NOMO-1 treated with DMSO at 0.1 percent for 48 hours (cell line): ENCODE measurements at regions not wholly inside any gene's neighbourhood (a gene's known extent, or its start where the extent isn't known, plus 50 kb on each side); places are given as distances from the start of the nearest gene placed in this dataset.

Source experiments
- DNase-seq: peaks from one replicate; lab custom pipeline; 2025; ENCODE audit not compliant: unreplicated experiment; lab: John Stamatoyannopoulos, UW

GRCh38 chr3:30069056-30069455, 537.3 kb upstream of the TGFBR2 start:
- no peak for DNase-seq

- no peak for DNase-seq
These were observed 533.4 kb upstream of the TGFBR2 start for GRCh38 chr3:30073040-30073439.

DNA sequence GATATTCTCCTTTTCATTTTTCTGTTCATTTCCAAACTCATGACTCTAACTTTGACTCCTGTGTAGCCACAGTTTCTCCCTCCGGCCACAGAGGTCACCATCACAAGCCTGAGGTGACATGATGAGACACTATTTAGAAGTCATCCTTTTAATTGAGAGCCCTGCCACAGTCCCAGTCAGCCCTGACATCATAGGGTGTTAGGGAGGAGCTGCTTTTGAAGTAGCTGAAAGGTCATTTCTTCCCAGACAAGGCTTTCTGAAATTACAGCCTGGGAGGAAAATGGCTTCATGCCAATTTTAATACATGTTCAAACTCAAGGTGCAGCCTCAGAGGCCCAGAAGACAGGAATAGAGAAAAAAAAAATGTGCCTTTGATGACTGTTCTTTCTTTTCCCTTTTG, 532.8 kb upstream of the TGFBR2 start:
- no peak for DNase-seq

- DNase-seq: no peak
These were observed 530.9 kb upstream of the TGFBR2 start for GRCh38 chr3:30075514-30075913.

DNA sequence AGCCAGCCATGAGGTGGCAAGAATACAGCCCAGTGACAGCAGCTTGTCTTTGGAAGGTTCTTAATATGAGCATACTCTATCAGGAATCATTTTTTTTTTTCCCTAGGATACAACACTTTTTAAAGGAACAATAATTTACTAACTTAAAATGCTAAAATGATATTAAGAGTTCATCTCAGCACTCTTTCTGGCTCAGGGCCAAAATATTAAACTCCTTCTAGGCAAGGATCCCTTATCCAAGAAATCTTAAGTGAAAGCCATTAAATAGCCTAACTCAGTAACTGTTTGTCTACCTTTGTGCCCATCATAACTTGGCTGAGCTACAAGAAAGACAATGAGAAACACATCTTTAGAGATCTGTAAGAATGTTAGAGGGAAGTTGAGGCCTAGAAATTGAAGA, 529.5 kb upstream of the TGFBR2 start:
- no peak for DNase-seq

DNA sequence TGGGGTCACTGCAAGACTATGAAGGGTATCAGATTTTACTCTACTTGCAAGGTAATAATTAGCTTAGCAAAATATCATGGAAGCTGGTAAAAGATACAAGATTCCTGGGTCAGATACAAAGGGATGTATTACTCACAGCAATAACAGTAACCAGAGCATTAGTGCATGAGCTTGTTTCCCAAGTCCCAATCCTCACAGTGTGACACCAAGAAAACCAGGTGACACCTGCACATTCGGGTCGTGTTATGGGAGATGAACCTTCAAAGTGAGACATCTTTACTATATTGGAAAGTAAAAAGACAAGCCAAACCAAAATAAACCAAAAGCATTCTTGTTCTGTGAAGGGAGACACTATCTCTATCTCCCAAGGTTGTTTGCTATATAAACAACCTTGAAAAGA, 528.7 kb upstream of the TGFBR2 start:
- no peak for DNase-seq

- DNase-seq: no peak
These were observed 527.7 kb upstream of the TGFBR2 start for GRCh38 chr3:30078736-30079135.

DNA sequence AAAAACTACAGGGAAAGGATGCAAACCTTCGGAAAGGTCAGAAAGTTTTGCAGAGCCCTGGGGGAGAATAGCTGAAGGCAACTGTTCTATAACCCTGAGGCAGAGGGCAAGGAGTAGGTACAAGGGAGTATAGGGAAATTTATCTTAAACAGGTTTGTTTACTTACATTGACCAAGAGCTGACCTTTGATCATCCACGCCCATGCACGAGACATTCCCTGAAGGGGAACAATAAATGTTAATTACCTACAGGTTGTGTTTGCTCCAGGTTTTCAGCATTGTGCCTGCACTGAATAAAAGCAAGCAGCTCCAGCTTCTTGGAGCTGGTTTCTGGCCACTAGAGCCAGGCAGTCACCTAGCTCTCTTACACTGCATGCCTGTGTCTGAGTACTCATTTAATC, 524.5 kb upstream of the TGFBR2 start:
- DNase-seq: no peak

DNA sequence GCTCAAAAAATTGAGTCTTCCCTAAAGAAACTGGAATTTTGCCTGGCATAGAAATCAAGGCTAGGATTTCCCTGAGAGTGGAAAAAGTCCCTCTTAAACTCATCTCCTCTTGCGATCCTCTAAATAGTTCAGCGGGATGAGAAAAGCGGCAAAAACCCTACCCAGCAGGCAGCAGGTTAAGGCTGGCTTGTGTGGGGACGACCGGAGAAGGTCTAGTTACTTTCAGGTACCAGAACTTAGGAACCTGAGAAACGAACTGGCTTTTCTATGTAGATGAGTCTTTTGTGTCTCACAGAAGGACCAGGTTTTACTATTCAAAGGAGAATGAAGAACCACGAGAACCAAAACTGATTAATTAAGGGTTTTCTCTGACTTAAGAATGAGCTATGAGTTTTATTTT, 523.7 kb upstream of the TGFBR2 start:
- DNase-seq: no peak

DNA sequence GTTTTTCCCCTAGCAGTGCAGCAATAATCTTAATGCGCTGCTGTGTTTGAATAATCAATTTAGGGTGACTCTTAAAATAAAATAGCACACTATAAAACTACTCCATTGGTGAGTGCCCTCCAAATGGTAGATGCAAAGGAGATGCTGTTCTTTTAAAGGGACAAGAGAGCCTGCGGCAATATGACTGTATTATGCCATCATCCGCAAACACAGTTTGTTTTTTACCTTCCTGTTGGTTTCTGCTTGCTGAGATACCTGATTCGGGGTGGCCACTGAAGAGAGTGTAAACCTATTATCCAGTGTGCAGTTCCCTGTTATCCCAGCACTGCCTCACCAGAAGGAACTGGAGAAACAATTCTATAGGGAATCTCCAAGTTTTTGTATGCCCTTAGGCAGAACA, 523.1 kb upstream of the TGFBR2 start:
- DNase-seq: no peak

GRCh38 chr3:30084316-30084715, 522.1 kb upstream of the TGFBR2 start:
- DNase-seq: no peak

GRCh38 chr3:30084971-30085403, 521.4 kb upstream of the TGFBR2 start:
- no peak for DNase-seq

DNA sequence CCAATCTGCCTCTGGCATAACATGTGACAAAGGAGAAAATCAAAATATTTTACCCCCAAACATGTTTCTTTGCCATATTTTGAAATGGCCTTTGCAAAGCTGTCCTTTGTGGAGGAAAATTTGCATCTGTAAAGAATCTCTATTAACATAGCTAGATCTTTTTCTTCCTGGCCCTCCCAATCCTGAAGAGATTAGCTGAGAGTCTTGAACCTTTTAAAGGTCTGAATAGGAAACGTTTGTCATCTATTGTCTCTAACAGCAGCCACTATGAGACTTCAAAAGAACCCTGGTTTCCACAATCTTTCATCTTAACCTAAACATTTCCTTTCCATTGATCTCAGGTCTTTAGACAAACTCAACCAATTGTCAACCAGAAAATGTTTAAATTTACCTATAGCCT, 520.9 kb upstream of the TGFBR2 start:
- no peak for DNase-seq

GRCh38 chr3:30091686-30092085, 514.7 kb upstream of the TGFBR2 start:
- DNase-seq: no peak

DNA sequence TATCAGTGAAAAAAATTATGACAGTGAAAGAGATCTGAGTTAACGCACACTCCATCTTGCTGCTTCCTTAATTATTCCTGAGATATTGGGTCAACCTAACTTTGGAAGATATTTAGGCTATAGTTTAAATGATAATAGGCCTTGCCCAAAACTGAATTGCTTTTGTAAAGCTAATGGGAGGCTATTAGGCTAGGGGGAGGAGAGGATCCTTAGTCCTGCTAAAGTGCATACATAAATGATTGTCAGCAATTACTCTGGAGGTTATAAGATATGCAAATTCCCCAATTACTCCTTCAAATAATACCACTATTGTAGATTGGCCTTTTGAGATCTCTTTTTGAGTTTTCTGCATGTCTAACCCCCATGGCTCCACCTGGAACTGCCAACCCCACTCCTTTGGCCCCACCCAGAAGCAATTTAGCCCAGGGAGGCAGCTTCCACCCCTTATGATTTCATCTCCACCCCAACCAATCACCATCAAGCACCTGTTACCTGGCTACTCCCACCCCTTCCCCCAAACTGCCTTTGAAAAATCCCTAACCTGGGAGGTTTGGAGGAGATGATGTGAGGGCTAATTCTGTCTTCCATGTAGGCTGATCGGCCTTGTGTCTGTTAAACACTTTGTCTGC, 509.3 kb upstream of the TGFBR2 start:
- DNase-seq: no peak

DNA sequence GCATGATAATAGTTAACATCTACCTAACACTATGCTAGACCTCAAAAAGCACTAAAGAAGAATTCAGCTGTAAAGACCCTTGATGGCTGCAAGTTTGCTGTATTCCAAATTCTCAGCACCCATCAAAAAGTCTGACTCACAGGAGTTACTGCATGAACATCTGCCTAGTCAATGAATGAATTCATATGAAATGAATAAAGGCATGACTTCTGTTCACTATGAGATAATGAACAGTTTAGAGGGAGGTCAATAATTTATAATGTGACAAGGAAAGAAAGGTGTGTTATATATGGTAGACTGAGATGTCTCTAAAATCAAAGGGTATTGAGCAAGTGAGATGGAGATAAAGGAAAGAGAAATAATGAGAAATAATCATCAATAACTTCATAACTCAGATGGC, 508.2 kb upstream of the TGFBR2 start:
- no peak for DNase-seq

DNA sequence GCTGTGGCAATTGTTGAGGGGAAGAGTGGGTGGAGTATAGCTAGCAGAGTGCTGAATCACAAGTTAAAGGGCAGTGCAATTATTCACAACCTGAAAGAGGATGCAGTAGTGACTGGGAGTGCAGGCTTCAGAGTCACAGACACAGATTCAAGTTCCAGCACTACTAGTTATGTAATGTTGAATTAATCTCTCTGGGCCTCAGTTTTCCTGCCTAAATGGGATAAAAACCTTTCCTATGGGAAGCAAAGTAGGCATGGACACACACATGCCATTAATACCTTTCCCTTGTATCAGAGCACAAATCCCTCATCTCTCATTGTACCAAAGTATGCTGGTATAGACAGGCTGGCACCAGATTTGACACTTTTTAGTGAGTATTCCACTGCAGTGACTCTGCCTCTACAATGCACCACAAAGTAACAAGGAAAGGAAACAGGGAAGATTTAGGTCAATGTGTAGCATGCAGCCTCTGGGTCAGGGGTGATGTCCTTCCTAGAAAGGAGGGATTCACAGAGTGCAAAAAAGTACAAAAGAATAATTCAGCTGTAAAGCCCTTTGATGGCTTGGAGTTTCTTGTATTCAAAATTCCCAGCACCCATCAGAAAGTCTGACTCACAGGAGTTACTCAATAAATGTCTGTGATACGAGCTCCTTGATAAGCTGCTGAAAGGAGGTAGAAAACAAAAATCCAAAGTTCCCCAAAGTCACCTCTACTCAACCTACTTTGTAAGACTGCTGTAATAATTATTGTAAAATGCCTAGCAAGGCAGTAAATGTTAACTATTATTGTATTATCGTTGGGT, 507.5 kb upstream of the TGFBR2 start:
- no peak for DNase-seq

- DNase-seq: no peak
These were observed 504.0 kb upstream of the TGFBR2 start for GRCh38 chr3:30102356-30102755.

DNA sequence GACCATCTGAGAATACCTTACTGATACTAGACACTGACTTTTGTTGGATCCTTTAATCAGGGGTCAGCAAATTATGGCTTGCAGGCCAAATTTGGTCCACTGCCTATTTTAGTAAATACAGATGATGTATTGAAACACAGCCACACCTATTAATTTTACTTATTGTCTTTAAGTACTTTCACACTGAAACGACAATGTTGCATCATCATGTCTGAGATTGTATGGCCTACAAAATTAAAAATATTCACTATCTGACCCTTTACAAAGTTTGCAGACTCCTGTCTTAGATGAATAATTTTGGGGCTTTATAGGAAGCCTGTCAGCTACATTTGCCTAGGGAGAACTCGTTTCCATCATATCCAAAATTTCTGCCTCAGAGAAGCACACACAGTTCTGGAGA, 503.2 kb upstream of the TGFBR2 start:
- no peak for DNase-seq

- no peak for DNase-seq
These were observed 498.9 kb upstream of the TGFBR2 start for GRCh38 chr3:30107531-30107930.

- peak; percentile 33 for DNase-seq
These were observed 494.0 kb upstream of the TGFBR2 start for GRCh38 chr3:30112411-30112810.

- DNase-seq: peak; percentile 86
These were observed 493.4 kb upstream of the TGFBR2 start for GRCh38 chr3:30112902-30113484.
